Activated CD4-positive, alpha-beta T cell treated with anti-CD3 and anti-CD28 coated beads for 36 hours (primary cell): ENCODE measurements at regions not wholly inside any gene's neighbourhood (a gene's known extent, or its start where the extent isn't known, plus 50 kb on each side); places are given as distances from the start of the nearest gene placed in this dataset.

ENCODE experiments used
- ATAC-seq: fragments of 200-7000 bp; cut with Tn5 transposase; one replicate; pipeline ENCODE4 v1.10.0; 2021; ENCODE audit warnings: mild to moderate bottlenecking, moderate library complexity
- CTCF ChIA-PET: fragments of 350-600 bp; sonication (Branson Sonifier 250); formaldehyde crosslinking; loops from one replicate; lab custom pipeline; 2021; ENCODE audit warnings: antibody characterized with exemption; lab: Charles Lee
- POLR2A ChIA-PET: fragments of 350-600 bp; sonication (Branson Sonifier 250); formaldehyde crosslinking; loops from one replicate; lab custom pipeline; 2021; ENCODE audit warnings: antibody characterized with exemption, inconsistent platforms; lab: Charles Lee
- DNase-seq: peaks from one replicate; pipeline ENCODE4 v3.0.0-alpha.2; 2020
- H3K27ac Mint-ChIP-seq: one replicate; pipeline ENCODE4 v1.8.0; 2021; ENCODE audit warnings: mixed read lengths
- H3K27me3 Mint-ChIP-seq: one replicate; pipeline ENCODE4 v1.8.0; 2021; ENCODE audit warnings: mixed read lengths
- H3K36me3 Mint-ChIP-seq: one replicate; pipeline ENCODE4 v1.8.0; 2021; ENCODE audit warnings: low read depth, mixed read lengths
- H3K4me1 Mint-ChIP-seq: one replicate; pipeline ENCODE4 v1.8.0; 2021; ENCODE audit warnings: mixed read lengths
- H3K4me3 Mint-ChIP-seq: one replicate; pipeline ENCODE4 v1.8.0; 2021; ENCODE audit warnings: mild to moderate bottlenecking, moderate library complexity, mixed read lengths
- H3K9me3 Mint-ChIP-seq: one replicate; pipeline ENCODE4 v1.8.0; 2021; ENCODE audit warnings: low read depth, mixed read lengths
- intact Hi-C, 2 experiments: fragments of 100-400 bp; cut with DNase I in 1 of 2; cut with micrococcal nuclease in 1 of 2; formaldehyde crosslinking; loops; one replicate each; pipeline versions ENCODE4 v1.14.2 to v1.15.1; 2022 to 2024; cut with DNase I, micrococcal nuclease

GRCh38 chr2:145065342-145065741 is 545.4 kb upstream of the ZEB2 start:
- POLR2A ChIA-PET = no interaction called here
- intact Hi-C loops = no loop called here

GRCh38 chr2:145064511-145064910 is 544.6 kb upstream of the ZEB2 start:
- CTCF ChIA-PET = no interaction called here
- Mint-ChIP-seq H3K27ac (no peak overlapping the region), H3K4me3 (no peak overlapping the region), H3K9me3 (no peaks in the 10 kb centered on the region), H3K4me1 (no peaks in the 10 kb centered on the region), H3K36me3 (no peaks in the 10 kb centered on the region), H3K27me3 (peaks cover 2% of the 10 kb centered on the region)
- ATAC-seq (no peak), DNase-seq (no peak)
- intact Hi-C loops = no loop called here
- POLR2A ChIA-PET = no interaction called here

More at GRCh38 chr2:145065342-145065741, 545.4 kb upstream of the ZEB2 start:
- no peak overlapping the region for H3K4me3 Mint-ChIP-seq
- H3K9me3 Mint-ChIP-seq = no peaks in the 10 kb centered on the region
- no peak for ATAC-seq
- no peaks in the 10 kb centered on the region for H3K4me1 Mint-ChIP-seq
- DNase-seq = no peak
- H3K36me3 Mint-ChIP-seq = no peaks in the 10 kb centered on the region
- H3K27ac Mint-ChIP-seq = no peak overlapping the region
- CTCF ChIA-PET = no interaction called here
- H3K27me3 Mint-ChIP-seq = peaks cover 2% of the 10 kb centered on the region

GRCh38 chr2:145060876-145061275 is 541.0 kb upstream of the ZEB2 start:
- ChIA-PET POLR2A (no interaction called here), CTCF (no interaction called here)
- no peaks in the 10 kb centered on the region for H3K4me1 Mint-ChIP-seq
- H3K9me3 Mint-ChIP-seq = no peaks in the 10 kb centered on the region
- no peaks in the 10 kb centered on the region for H3K36me3 Mint-ChIP-seq
- H3K27me3 Mint-ChIP-seq = no peaks in the 10 kb centered on the region
- H3K27ac Mint-ChIP-seq = no peak overlapping the region
- H3K4me3 Mint-ChIP-seq = no peak overlapping the region
- intact Hi-C loops = no loop called here
- DNase-seq = no peak
- ATAC-seq = no peak

GRCh38 chr2:145059914-145060313 is 540.0 kb upstream of the ZEB2 start:
- Mint-ChIP-seq H3K27me3 (no peaks in the 10 kb centered on the region), H3K4me1 (no peaks in the 10 kb centered on the region), H3K9me3 (no peaks in the 10 kb centered on the region), H3K36me3 (no peaks in the 10 kb centered on the region), H3K4me3 (no peak overlapping the region), H3K27ac (no peak overlapping the region)
- no peak for ATAC-seq
- CTCF ChIA-PET = no interaction called here
- intact Hi-C loops = no loop called here
- POLR2A ChIA-PET = no interaction called here
- no peak for DNase-seq

GRCh38 chr2:145059343-145059742 is 539.4 kb upstream of the ZEB2 start:
- Mint-ChIP-seq H3K27me3 (no peaks in the 10 kb centered on the region), H3K4me3 (no peak overlapping the region), H3K4me1 (no peaks in the 10 kb centered on the region), H3K9me3 (no peaks in the 10 kb centered on the region), H3K27ac (no peak overlapping the region), H3K36me3 (no peaks in the 10 kb centered on the region)
- POLR2A ChIA-PET = no interaction called here
- ATAC-seq (no peak), DNase-seq (no peak)
- intact Hi-C loops = no loop called here
- CTCF ChIA-PET = no interaction called here

GRCh38 chr2:145058457-145058856 is 538.5 kb upstream of the ZEB2 start:
- Mint-ChIP-seq H3K4me1 (no peaks in the 10 kb centered on the region), H3K27ac (no peak overlapping the region), H3K9me3 (no peaks in the 10 kb centered on the region), H3K36me3 (no peaks in the 10 kb centered on the region), H3K27me3 (no peaks in the 10 kb centered on the region), H3K4me3 (no peak overlapping the region)
- CTCF ChIA-PET = no interaction called here
- ATAC-seq (no peak), DNase-seq (no peak)
- intact Hi-C loops = no loop called here
- POLR2A ChIA-PET = no interaction called here

- ATAC-seq = no peak
- intact Hi-C loops = no loop called here
- H3K27me3 Mint-ChIP-seq = no peaks in the 10 kb centered on the region
- H3K4me3 Mint-ChIP-seq = no peak overlapping the region
- POLR2A ChIA-PET = interaction anchor here (0.6 kb wide), 1 partner anchor 1668 kb away, joined by 3 read pairs; no protein-coding TSS in a partner anchor
- CTCF ChIA-PET = no interaction called here
- H3K9me3 Mint-ChIP-seq = no peaks in the 10 kb centered on the region
- H3K4me1 Mint-ChIP-seq = no peaks in the 10 kb centered on the region
- no peak for DNase-seq
- no peak overlapping the region for H3K27ac Mint-ChIP-seq
- H3K36me3 Mint-ChIP-seq = no peaks in the 10 kb centered on the region
These were observed 535.7 kb upstream of the ZEB2 start for GRCh38 chr2:145055651-145056050.

- Mint-ChIP-seq H3K36me3 (no peaks in the 10 kb centered on the region), H3K27ac (no peak overlapping the region), H3K27me3 (no peaks in the 10 kb centered on the region), H3K9me3 (no peaks in the 10 kb centered on the region), H3K4me3 (no peak overlapping the region), H3K4me1 (no peaks in the 10 kb centered on the region)
- no peak for DNase-seq
- ATAC-seq = no peak
- ChIA-PET POLR2A (no interaction called here), CTCF (no interaction called here)
- intact Hi-C loops = no loop called here
These were observed 530.2 kb upstream of the ZEB2 start for GRCh38 chr2:145050134-145050533.

- ChIA-PET CTCF (no interaction called here), POLR2A (no interaction called here)
- no peaks in the 10 kb centered on the region for H3K27me3 Mint-ChIP-seq
- ATAC-seq (no peak), DNase-seq (no peak)
- no peaks in the 10 kb centered on the region for H3K9me3 Mint-ChIP-seq
- no peak overlapping the region for H3K27ac Mint-ChIP-seq
- no peaks in the 10 kb centered on the region for H3K4me1 Mint-ChIP-seq
- no peak overlapping the region for H3K4me3 Mint-ChIP-seq
- intact Hi-C loops = no loop called here
- no peaks in the 10 kb centered on the region for H3K36me3 Mint-ChIP-seq
These were observed 529.6 kb upstream of the ZEB2 start for GRCh38 chr2:145049475-145049874.

GRCh38 chr2:145047554-145047953 is 527.6 kb upstream of the ZEB2 start:
- CTCF ChIA-PET = no interaction called here
- Mint-ChIP-seq H3K4me3 (no peak overlapping the region), H3K27ac (no peak overlapping the region), H3K27me3 (no peaks in the 10 kb centered on the region), H3K9me3 (no peaks in the 10 kb centered on the region), H3K4me1 (no peaks in the 10 kb centered on the region), H3K36me3 (no peaks in the 10 kb centered on the region)
- DNase-seq (no peak), ATAC-seq (no peak)
- intact Hi-C loops = no loop called here
- POLR2A ChIA-PET = no interaction called here

GRCh38 chr2:145044491-145044890 is 524.6 kb upstream of the ZEB2 start:
- H3K27ac Mint-ChIP-seq = no peak overlapping the region
- no peaks in the 10 kb centered on the region for H3K9me3 Mint-ChIP-seq
- no peak for ATAC-seq
- DNase-seq = no peak
- no peaks in the 10 kb centered on the region for H3K27me3 Mint-ChIP-seq
- no peaks in the 10 kb centered on the region for H3K36me3 Mint-ChIP-seq
- no peak overlapping the region for H3K4me3 Mint-ChIP-seq
- ChIA-PET POLR2A (no interaction called here), CTCF (no interaction called here)
- intact Hi-C loops = no loop called here
- H3K4me1 Mint-ChIP-seq = no peaks in the 10 kb centered on the region

GRCh38 chr2:145043399-145043834 is 523.5 kb upstream of the ZEB2 start:
- CTCF ChIA-PET = no interaction called here
- POLR2A ChIA-PET = no interaction called here
- ATAC-seq (no peak), DNase-seq (no peak)
- H3K4me3 Mint-ChIP-seq = no peak overlapping the region
- no peaks in the 10 kb centered on the region for H3K9me3 Mint-ChIP-seq
- H3K27me3 Mint-ChIP-seq = no peaks in the 10 kb centered on the region
- H3K36me3 Mint-ChIP-seq = no peaks in the 10 kb centered on the region
- intact Hi-C loops = no loop called here
- no peak overlapping the region for H3K27ac Mint-ChIP-seq
- H3K4me1 Mint-ChIP-seq = no peaks in the 10 kb centered on the region

- ChIA-PET POLR2A (no interaction called here), CTCF (no interaction called here)
- intact Hi-C loops = no loop called here
- Mint-ChIP-seq H3K27me3 (no peaks in the 10 kb centered on the region), H3K27ac (no peak overlapping the region), H3K9me3 (no peaks in the 10 kb centered on the region), H3K4me1 (no peaks in the 10 kb centered on the region), H3K36me3 (no peaks in the 10 kb centered on the region), H3K4me3 (no peak overlapping the region)
- DNase-seq (no peak), ATAC-seq (no peak)
These were observed 521.8 kb upstream of the ZEB2 start for GRCh38 chr2:145041706-145042105.
